CD4-positive, alpha-beta T cell (primary cell): ENCODE measurements at regions not wholly inside any gene's neighbourhood (a gene's known extent, or its start where the extent isn't known, plus 50 kb on each side); places are given as distances from the start of the nearest gene placed in this dataset.

Experiments
- ATAC-seq: fragments of 200-7000 bp; cut with Tn5 transposase; one replicate; pipeline ENCODE4 v1.10.0; 2022; ENCODE audit warnings: mild to moderate bottlenecking; ENCODE audit not compliant: poor library complexity
- CTCF ChIA-PET: fragments of 350-600 bp; sonication (Branson Sonifier 250); formaldehyde crosslinking; loops from one replicate; lab custom pipeline; 2021; ENCODE audit warnings: antibody characterized with exemption, inconsistent platforms; lab: Charles Lee
- POLR2A ChIA-PET: fragments of 350-600 bp; sonication (Branson Sonifier 250); formaldehyde crosslinking; loops from one replicate; lab custom pipeline; 2021; ENCODE audit warnings: antibody characterized with exemption, inconsistent platforms; lab: Charles Lee
- DNase-seq, 14 experiments: peaks; one replicate each; pipeline ENCODE4 v3.0.0-alpha.2; 2013 to 2020; ENCODE audit warnings: mixed read lengths in 2 of 14
- H3K27ac ChIP-seq, 2 donors: one replicate each; pipeline versions ENCODE4 v1.5.1 to v1.7.0; 2013; ENCODE audit warnings: low read length in 2 of 2, low read depth in 1 of 2, mild to moderate bottlenecking in 1 of 2
- H3K27me3 ChIP-seq, 2 experiments: 1 replicate in 1 of 2; 2 replicates in 1 of 2; pipeline versions ENCODE4 v1.6.1 to v1.7.0; 2013; ENCODE audit warnings: low read length in 2 of 2, control low read depth in 1 of 2, mild to moderate bottlenecking in 1 of 2, moderate library complexity in 1 of 2; ENCODE audit not compliant: insufficient read depth in 2 of 2, control insufficient read depth in 1 of 2
- H3K36me3 ChIP-seq: one replicate; pipeline ENCODE4 v1.6.1; 2013; ENCODE audit warnings: low read length, control low read depth; ENCODE audit not compliant: insufficient read depth
- H3K4me1 ChIP-seq: one replicate; pipeline ENCODE4 v1.6.1; 2013; ENCODE audit warnings: low read length, control low read depth; ENCODE audit not compliant: insufficient read depth
- H3K4me3 ChIP-seq: one replicate; pipeline ENCODE4 v1.5.1; 2013; ENCODE audit warnings: mild to moderate bottlenecking, low read length, moderate library complexity
- H3K9me3 ChIP-seq, 2 experiments: 1 replicate in 1 of 2; 2 replicates in 1 of 2; pipeline versions ENCODE4 v1.6.1 to v1.7.0; 2013; ENCODE audit warnings: low read length in 2 of 2, mild to moderate bottlenecking in 2 of 2, control low read depth in 1 of 2, moderate library complexity in 1 of 2; ENCODE audit not compliant: control insufficient read depth in 1 of 2, insufficient read depth in 1 of 2
- H3K27ac Mint-ChIP-seq: one replicate; pipeline ENCODE4 v1.8.0; 2020; ENCODE audit warnings: mixed read lengths
- H3K27me3 Mint-ChIP-seq: one replicate; pipeline ENCODE4 v1.8.0; 2021; ENCODE audit warnings: mixed read lengths
- H3K36me3 Mint-ChIP-seq: one replicate; pipeline ENCODE4 v1.8.0; 2021; ENCODE audit warnings: low read depth, mixed read lengths
- H3K4me1 Mint-ChIP-seq: one replicate; pipeline ENCODE4 v1.8.0; 2021; ENCODE audit warnings: low read depth, mixed read lengths
- H3K4me3 Mint-ChIP-seq: one replicate; pipeline ENCODE4 v1.8.0; 2020; ENCODE audit warnings: mild to moderate bottlenecking, mixed read lengths
- H3K9me3 Mint-ChIP-seq: one replicate; pipeline ENCODE4 v1.8.0; 2020; ENCODE audit warnings: mixed read lengths
- intact Hi-C, 2 experiments: fragments of 100-400 bp; cut with DNase I in 1 of 2; cut with micrococcal nuclease in 1 of 2; formaldehyde crosslinking; loops; one replicate each; pipeline versions ENCODE4 v1.15.1 to v1.9.0; 2023 to 2025; cut with DNase I, micrococcal nuclease
- TF ChIP-seq, protein P1 (sequence below): fragments of 200-600 bp; IDR thresholded peaks from one replicate; pipeline ENCODE4 v1.8.0; 2022; ENCODE audit warnings: antibody characterized with exemption, mild to moderate bottlenecking

DNA sequence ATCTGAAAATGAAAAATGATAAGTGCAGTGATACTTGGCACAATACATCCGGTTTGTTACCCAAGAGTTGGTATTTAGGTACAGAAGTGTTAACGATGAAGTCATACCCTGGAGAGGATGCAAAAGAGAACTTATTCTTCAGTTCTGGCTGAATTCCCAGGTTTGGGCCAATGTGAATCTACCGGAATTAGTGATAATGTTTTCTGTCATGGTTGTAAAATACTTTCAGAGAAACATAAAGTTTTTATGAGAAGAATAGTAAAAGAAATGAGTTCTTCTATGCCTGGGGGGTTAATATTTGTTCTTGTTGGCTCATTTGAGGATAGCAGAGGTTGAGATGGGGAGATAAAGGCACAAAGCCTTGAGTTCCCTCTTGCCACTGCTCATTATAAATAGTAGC lies 509.9 kb upstream of the POU3F2 start:
- no peaks in the 10 kb centered on the region for H3K36me3 ChIP-seq
- ATAC-seq (no peak), DNase-seq (no peak)
- H3K4me3 ChIP-seq: no peak overlapping the region
- Mint-ChIP-seq H3K36me3 (no peaks in the 10 kb centered on the region), H3K4me1 (no peaks in the 10 kb centered on the region), H3K27me3 (no peaks in the 10 kb centered on the region), H3K27ac (no peak overlapping the region), H3K9me3 (peaks cover 11% of the 10 kb centered on the region), H3K4me3 (no peak overlapping the region)
- intact Hi-C loops: no loop called here
- CTCF ChIA-PET: no interaction called here
- no peaks in the 10 kb centered on the region for H3K4me1 ChIP-seq
- no peaks in the 10 kb centered on the region for H3K9me3 ChIP-seq
- no peaks in the 10 kb centered on the region for H3K27me3 ChIP-seq
- POLR2A ChIA-PET: no interaction called here
- TF ChIP-seq, protein P1, sequence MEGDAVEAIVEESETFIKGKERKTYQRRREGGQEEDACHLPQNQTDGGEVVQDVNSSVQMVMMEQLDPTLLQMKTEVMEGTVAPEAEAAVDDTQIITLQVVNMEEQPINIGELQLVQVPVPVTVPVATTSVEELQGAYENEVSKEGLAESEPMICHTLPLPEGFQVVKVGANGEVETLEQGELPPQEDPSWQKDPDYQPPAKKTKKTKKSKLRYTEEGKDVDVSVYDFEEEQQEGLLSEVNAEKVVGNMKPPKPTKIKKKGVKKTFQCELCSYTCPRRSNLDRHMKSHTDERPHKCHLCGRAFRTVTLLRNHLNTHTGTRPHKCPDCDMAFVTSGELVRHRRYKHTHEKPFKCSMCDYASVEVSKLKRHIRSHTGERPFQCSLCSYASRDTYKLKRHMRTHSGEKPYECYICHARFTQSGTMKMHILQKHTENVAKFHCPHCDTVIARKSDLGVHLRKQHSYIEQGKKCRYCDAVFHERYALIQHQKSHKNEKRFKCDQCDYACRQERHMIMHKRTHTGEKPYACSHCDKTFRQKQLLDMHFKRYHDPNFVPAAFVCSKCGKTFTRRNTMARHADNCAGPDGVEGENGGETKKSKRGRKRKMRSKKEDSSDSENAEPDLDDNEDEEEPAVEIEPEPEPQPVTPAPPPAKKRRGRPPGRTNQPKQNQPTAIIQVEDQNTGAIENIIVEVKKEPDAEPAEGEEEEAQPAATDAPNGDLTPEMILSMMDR: no peak
- no peak overlapping the region for H3K27ac ChIP-seq

DNA sequence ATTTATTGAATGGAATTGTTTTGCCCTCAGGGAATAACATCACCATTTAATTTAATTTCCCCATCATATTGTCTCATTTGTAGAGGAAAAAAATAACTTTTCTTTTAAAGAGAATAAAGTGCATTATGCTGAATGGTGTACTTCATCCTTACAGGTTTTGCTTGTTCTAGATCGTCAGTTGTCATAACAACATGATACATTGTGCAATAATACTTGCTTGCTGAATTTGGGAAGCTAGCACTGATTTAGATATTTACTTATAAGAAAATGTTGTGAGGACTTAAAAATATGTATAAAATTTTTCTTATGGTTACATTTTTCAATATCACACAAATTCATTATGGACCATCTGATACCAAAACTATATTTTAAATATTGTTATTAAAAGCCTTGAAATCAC lies 509.0 kb upstream of the POU3F2 start:
- peaks cover 8% of the 10 kb centered on the region for H3K9me3 Mint-ChIP-seq
- no peak overlapping the region for H3K27ac Mint-ChIP-seq
- H3K27me3 ChIP-seq: no peaks in the 10 kb centered on the region
- TF ChIP-seq, protein P1: no peak
- no peaks in the 10 kb centered on the region for H3K36me3 ChIP-seq
- no peaks in the 10 kb centered on the region for H3K4me1 Mint-ChIP-seq
- intact Hi-C loops: no loop called here
- POLR2A ChIA-PET: no interaction called here
- DNase-seq (no peak), ATAC-seq (no peak)
- H3K4me3 ChIP-seq: no peak overlapping the region
- no peaks in the 10 kb centered on the region for H3K27me3 Mint-ChIP-seq
- H3K4me1 ChIP-seq: no peaks in the 10 kb centered on the region
- H3K27ac ChIP-seq: no peak overlapping the region
- no peaks in the 10 kb centered on the region for H3K9me3 ChIP-seq
- no peaks in the 10 kb centered on the region for H3K36me3 Mint-ChIP-seq
- CTCF ChIA-PET: no interaction called here
- no peak overlapping the region for H3K4me3 Mint-ChIP-seq

DNA sequence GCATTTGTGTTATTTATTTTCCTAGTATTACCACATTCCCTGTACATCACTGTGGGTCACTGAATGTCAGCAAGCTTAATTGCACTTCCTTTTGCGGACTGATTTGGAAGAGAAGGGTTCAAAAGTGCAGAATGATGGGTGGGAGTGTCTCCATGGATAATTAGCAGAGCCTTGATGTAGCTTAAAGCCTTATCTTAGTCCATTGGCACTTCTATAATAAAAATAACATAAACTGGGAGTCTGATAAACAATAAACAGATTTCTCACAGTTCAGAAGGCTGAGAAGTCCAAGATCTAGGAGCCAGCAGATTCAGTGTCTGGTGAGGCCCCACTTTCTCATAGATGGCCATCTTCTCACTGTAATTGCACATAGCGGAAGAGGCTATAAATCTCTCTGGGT lies 501.1 kb upstream of the POU3F2 start:
- H3K9me3 ChIP-seq: no peaks in the 10 kb centered on the region
- no peak for DNase-seq
- no peaks in the 10 kb centered on the region for H3K27me3 ChIP-seq
- H3K36me3 Mint-ChIP-seq: no peaks in the 10 kb centered on the region
- no peaks in the 10 kb centered on the region for H3K36me3 ChIP-seq
- no peak overlapping the region for H3K4me3 ChIP-seq
- ChIA-PET POLR2A (no interaction called here), CTCF (no interaction called here)
- H3K27ac Mint-ChIP-seq: no peak overlapping the region
- H3K27ac ChIP-seq: no peak overlapping the region
- no peak overlapping the region for H3K4me3 Mint-ChIP-seq
- TF ChIP-seq, protein P1: no peak
- intact Hi-C loops: no loop called here
- H3K4me1 ChIP-seq: no peaks in the 10 kb centered on the region
- no peak for ATAC-seq
- no peaks in the 10 kb centered on the region for H3K27me3 Mint-ChIP-seq
- H3K4me1 Mint-ChIP-seq: no peaks in the 10 kb centered on the region
- H3K9me3 Mint-ChIP-seq: peaks cover 6% of the 10 kb centered on the region
